AG04449 (cell line): ENCODE measurements at regions not wholly inside any gene's neighbourhood (a gene's known extent, or its start where the extent isn't known, plus 50 kb on each side); places are given as distances from the start of the nearest gene placed in this dataset.

Source experiments
- CTCF ChIA-PET: fragments of 350-600 bp; formaldehyde crosslinking; extraction: SDS; loops from one replicate; lab custom pipeline; 2021; ENCODE audit warnings: antibody characterized with exemption; lab: Yijun Ruan, JAX
- POLR2A ChIA-PET: fragments of 400-600, 350-600 bp; formaldehyde crosslinking; extraction: SDS; loops from one replicate; lab custom pipeline; 2020; ENCODE audit warnings: antibody characterized with exemption, inconsistent platforms; lab: Yijun Ruan, JAX
- DNase-seq: peaks from one replicate; pipeline ENCODE4 v3.0.0-alpha.2; 2010; ENCODE audit warnings: low read depth, low spot score
- H3K4me3 ChIP-seq: 2 replicates; pipeline ENCODE4 v1.5.1; 2011; ENCODE audit warnings: low read depth, mild to moderate bottlenecking, control low read depth, low read length
- TF ChIP-seq, protein P1 (sequence below): IDR thresholded peaks from one replicate; pipeline ENCODE4 v1.5.1; 2011; ENCODE audit warnings: mild to moderate bottlenecking, moderate library complexity, low read length, control low read depth, inconsistent platforms; ENCODE audit not compliant: insufficient read depth; ENCODE audit errors: missing control alignments

DNA sequence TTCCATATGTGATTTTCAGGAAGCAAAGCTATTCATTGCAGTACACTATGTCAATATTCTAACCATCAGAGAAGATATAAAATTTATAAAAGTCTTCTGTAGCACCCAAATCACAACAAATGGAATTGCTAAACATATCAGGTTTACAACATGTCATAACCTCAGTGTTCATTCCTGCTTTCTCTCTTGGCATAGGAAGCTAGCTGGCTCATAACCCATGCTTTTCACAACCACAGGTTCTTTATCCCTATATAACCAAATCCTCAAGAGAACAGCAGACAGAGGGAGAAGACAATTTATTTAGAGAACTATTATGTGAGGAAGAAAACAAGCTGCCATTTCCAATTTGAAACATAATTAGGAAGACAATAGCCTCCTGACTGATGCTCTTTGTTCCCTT lies 997.0 kb upstream of the ACVR2A start:
- H3K4me3 ChIP-seq, result no peak overlapping the region
- ChIA-PET POLR2A (no interaction called here), CTCF (no interaction called here)
- no peak for DNase-seq
- TF ChIP-seq, protein P1, sequence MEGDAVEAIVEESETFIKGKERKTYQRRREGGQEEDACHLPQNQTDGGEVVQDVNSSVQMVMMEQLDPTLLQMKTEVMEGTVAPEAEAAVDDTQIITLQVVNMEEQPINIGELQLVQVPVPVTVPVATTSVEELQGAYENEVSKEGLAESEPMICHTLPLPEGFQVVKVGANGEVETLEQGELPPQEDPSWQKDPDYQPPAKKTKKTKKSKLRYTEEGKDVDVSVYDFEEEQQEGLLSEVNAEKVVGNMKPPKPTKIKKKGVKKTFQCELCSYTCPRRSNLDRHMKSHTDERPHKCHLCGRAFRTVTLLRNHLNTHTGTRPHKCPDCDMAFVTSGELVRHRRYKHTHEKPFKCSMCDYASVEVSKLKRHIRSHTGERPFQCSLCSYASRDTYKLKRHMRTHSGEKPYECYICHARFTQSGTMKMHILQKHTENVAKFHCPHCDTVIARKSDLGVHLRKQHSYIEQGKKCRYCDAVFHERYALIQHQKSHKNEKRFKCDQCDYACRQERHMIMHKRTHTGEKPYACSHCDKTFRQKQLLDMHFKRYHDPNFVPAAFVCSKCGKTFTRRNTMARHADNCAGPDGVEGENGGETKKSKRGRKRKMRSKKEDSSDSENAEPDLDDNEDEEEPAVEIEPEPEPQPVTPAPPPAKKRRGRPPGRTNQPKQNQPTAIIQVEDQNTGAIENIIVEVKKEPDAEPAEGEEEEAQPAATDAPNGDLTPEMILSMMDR, result no peak

DNA sequence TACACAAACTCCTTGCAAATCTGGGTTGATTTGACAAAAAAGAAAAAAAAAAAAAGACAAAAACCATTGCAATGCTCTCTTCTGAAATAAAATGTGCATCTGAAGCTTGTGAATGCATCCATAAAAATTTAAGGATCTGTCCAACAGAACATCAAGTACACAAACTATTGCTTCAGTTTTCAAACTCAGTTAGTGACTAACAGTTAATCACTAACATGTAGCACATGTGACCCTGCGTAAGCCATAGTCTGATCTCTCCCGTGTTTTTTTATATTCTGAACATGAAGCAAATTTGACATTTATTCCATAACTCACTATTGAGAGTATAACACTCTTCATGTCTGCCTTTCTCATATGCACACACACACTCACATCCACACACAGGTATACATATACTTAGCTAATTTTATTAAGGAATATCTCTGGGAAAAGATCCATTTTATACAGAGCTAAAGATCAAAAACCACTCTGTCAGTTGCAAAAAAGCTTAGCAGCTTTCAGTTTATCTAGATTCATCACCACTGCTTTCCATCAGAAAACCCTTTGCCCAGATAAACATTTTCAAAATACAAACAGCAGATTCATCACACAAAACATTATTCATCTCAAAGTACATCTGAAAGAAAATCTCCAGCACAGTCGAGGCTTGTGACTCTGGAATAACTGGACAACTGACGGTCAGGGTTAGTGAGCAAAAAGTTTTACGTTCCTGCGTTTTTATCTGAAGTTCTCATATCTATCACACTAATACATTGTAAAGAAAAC lies 1000.4 kb upstream of the ACVR2A start:
- H3K4me3 ChIP-seq, result no peak overlapping the region
- TF ChIP-seq, protein P1, result no peak
- CTCF ChIA-PET, result no interaction called here
- POLR2A ChIA-PET, result no interaction called here
- no peak for DNase-seq

DNA sequence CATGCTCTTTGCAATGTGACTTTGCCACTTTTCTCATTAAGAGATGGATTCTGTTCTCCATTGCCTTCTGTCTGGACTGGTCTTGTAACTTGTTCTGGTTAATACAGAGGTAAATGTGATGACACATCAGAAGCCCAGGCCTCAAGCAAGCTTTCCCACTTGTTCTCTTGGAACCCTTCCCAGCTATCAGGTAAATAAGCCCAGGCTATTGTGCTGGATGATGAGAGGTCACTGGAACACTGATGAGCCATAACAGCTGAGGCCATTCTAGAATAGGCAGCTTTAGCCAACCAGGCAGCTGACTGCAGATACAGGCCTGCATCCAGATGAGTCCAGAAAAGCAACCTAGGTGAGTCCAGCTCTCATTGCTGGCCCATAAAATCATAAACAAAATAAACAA lies 1007.0 kb upstream of the ACVR2A start:
- POLR2A ChIA-PET, result no interaction called here
- TF ChIP-seq, protein P1, result no peak
- no peak overlapping the region for H3K4me3 ChIP-seq
- no peak for DNase-seq
- CTCF ChIA-PET, result no interaction called here

- DNase-seq, result no peak
- ChIA-PET POLR2A (no interaction called here), CTCF (no interaction called here)
- TF ChIP-seq, protein P1, result no peak
- no peak overlapping the region for H3K4me3 ChIP-seq
Observed at GRCh38 chr2:146826388-146826787, 1018.4 kb upstream of the ACVR2A start.

GRCh38 chr2:146821836-146822316 lies 1023.0 kb upstream of the ACVR2A start:
- no peak for DNase-seq
- ChIA-PET POLR2A (no interaction called here), CTCF (no interaction called here)
- TF ChIP-seq, protein P1, result no peak
- no peak overlapping the region for H3K4me3 ChIP-seq

DNA sequence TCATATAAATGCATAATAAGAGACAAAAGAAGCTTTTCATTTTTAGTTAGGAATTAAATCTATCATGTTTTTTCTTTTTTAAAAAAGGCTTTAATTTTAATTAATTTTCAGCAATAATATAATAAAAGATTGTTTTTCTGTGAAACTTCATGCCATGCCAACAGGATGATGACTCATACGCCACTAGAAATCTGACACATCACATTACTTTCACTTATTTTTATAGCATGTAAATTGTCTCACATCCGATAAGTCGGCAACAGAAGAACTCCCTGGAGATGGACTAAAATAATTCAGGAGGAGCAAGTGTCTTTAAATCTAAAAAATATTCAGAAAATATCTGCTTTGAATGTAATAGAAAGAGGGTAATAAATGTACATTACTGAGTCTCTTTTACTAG lies 1024.2 kb upstream of the ACVR2A start:
- no peak for DNase-seq
- ChIA-PET POLR2A (no interaction called here), CTCF (no interaction called here)
- TF ChIP-seq, protein P1, result no peak
- H3K4me3 ChIP-seq, result no peak overlapping the region
